Mesothelial cell of epicardium (in vitro differentiated cells): ENCODE measurements at regions not wholly inside any gene's neighbourhood (a gene's known extent, or its start where the extent isn't known, plus 50 kb on each side); places are given as distances from the start of the nearest gene placed in this dataset.
A peak's percentile ranks its signal among the peaks of the same experiment; 100 is the strongest.
"Not testable (repeated sequence)": the region's sequence is repeated elsewhere in the genome, so short reads cannot be mapped to it uniquely, and the experiment has no call there.

ENCODE experiments used
- DNase-seq, 2 experiments: peaks; one replicate each; pipeline ENCODE4 v3.0.0; 2021; ENCODE audit warnings: low spot score in 2 of 2; ENCODE audit not compliant: unreplicated experiment in 2 of 2
- H3K27ac Mint-ChIP-seq: 2 replicates; pipeline ENCODE4 v1.8.0; 2021; ENCODE audit warnings: mixed read lengths
- H3K27me3 Mint-ChIP-seq: 2 replicates; pipeline ENCODE4 v1.8.0; 2021; ENCODE audit warnings: low read depth, mixed read lengths
- H3K36me3 Mint-ChIP-seq: 2 replicates; pipeline ENCODE4 v1.8.0; 2021; ENCODE audit warnings: mixed read lengths
- H3K4me1 Mint-ChIP-seq: 2 replicates; pipeline ENCODE4 v1.8.0; 2021; ENCODE audit warnings: mixed read lengths
- H3K4me3 Mint-ChIP-seq: 2 replicates; pipeline ENCODE4 v1.8.0; 2021; ENCODE audit warnings: mild to moderate bottlenecking, moderate library complexity, mixed read lengths
- H3K9me3 Mint-ChIP-seq: 2 replicates; pipeline ENCODE4 v1.8.0; 2021; ENCODE audit warnings: mixed read lengths
- TF ChIP-seq, protein P1 (sequence below): fragments of 200-600 bp; sonication (generic); IDR thresholded peaks from one replicate; pipeline ENCODE4 v1.5.0; 2021; ENCODE audit warnings: antibody characterized with exemption; ENCODE audit not compliant: unreplicated experiment

DNA sequence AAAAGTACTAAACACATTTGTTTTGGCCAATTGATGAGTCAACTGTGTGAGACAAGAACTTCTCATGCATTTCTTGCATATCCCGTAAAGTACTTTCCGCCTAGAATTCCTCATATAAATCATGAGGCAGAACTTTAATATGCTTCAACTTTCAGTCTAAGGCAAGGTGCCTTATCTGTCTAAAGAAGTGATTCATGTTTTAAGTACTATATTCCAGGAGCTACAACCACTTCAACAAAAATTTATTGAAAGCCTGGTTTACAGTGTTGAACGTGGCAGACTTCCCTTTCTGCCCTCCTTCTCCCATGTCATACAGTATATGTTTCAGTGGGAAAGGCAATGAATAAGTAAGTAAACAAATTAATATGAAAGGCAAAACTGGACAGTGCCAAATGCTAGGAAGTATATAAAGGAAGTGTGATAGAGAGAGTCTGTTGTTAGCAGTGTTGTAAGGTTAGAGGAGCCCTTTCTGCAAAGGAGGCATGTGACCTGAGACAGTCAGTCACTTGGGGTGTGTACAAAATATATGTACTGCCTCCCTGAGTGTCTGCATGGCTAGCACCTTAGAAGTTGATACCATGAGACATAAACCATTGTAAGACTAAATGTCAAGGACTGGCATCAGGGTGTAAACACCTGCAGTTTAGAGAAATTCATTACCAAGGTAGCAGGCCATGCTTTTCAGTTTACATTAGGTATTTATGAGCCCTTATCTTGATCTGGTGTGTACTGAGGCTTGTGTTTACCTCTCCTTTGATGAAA lies 362.2 kb downstream of the SRGAP2C start:
- H3K36me3 Mint-ChIP-seq = no peaks in the 10 kb centered on the region
- no peaks in the 10 kb centered on the region for H3K9me3 Mint-ChIP-seq
- no peak for DNase-seq
- TF ChIP-seq, protein P1, sequence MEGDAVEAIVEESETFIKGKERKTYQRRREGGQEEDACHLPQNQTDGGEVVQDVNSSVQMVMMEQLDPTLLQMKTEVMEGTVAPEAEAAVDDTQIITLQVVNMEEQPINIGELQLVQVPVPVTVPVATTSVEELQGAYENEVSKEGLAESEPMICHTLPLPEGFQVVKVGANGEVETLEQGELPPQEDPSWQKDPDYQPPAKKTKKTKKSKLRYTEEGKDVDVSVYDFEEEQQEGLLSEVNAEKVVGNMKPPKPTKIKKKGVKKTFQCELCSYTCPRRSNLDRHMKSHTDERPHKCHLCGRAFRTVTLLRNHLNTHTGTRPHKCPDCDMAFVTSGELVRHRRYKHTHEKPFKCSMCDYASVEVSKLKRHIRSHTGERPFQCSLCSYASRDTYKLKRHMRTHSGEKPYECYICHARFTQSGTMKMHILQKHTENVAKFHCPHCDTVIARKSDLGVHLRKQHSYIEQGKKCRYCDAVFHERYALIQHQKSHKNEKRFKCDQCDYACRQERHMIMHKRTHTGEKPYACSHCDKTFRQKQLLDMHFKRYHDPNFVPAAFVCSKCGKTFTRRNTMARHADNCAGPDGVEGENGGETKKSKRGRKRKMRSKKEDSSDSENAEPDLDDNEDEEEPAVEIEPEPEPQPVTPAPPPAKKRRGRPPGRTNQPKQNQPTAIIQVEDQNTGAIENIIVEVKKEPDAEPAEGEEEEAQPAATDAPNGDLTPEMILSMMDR = no peak
- no peak overlapping the region for H3K27ac Mint-ChIP-seq
- H3K27me3 Mint-ChIP-seq = no peaks in the 10 kb centered on the region
- no peak overlapping the region for H3K4me3 Mint-ChIP-seq
- H3K4me1 Mint-ChIP-seq = no peaks in the 10 kb centered on the region

- not testable (repeated sequence) for H3K27me3 Mint-ChIP-seq, H3K36me3 Mint-ChIP-seq, H3K9me3 Mint-ChIP-seq, H3K27ac Mint-ChIP-seq, H3K4me1 Mint-ChIP-seq, DNase-seq, H3K4me3 Mint-ChIP-seq
Observed at GRCh38 chr1:121547726-121548125, 363.0 kb downstream of the SRGAP2C start.

GRCh38 chr1:121550817-121551216 lies 366.0 kb downstream of the SRGAP2C start:
- not testable (repeated sequence) for DNase-seq, H3K9me3 Mint-ChIP-seq, H3K4me3 Mint-ChIP-seq, H3K27me3 Mint-ChIP-seq, H3K27ac Mint-ChIP-seq, H3K36me3 Mint-ChIP-seq, H3K4me1 Mint-ChIP-seq

DNA sequence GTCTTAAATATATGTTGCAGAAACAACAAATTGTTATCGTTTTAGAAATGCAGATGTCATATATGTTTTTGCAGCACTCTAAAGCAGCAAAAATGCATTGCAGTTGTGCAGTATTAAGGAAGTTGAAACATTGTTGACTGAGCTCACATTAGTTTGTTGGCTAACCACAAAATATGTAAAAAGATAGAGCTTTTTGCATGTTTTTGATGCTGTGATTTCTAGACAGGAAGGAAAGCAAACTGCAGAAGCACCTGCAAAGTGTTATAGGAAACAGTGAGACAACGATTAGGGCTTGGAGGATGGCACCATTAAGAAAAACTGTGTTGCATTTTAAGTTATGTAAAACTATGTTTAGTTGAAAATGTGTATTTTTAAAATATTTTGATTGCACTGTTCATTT lies 366.7 kb downstream of the SRGAP2C start:
- not testable (repeated sequence) for DNase-seq, H3K27me3 Mint-ChIP-seq, H3K9me3 Mint-ChIP-seq, H3K36me3 Mint-ChIP-seq, H3K27ac Mint-ChIP-seq, H3K4me1 Mint-ChIP-seq, H3K4me3 Mint-ChIP-seq

DNA sequence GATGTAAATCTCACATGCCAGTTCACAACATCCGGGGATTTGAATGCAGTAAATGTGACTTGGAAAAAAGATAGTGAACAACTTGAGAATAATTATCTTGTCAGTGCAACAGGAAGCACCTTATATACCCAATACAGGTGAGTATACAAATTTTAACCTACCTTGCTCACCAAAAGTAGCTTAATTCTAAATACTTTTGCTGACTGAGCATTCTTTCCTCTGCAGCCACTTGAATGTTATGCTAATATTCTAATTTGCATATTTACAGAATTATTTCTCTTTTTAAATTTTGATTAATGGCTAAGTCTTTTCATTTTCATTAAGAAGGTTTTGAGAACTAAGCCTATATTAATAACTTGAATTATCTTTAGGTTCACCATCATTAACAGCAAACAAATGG lies 371.8 kb downstream of the SRGAP2C start:
- H3K27ac Mint-ChIP-seq = not testable (repeated sequence)

DNA sequence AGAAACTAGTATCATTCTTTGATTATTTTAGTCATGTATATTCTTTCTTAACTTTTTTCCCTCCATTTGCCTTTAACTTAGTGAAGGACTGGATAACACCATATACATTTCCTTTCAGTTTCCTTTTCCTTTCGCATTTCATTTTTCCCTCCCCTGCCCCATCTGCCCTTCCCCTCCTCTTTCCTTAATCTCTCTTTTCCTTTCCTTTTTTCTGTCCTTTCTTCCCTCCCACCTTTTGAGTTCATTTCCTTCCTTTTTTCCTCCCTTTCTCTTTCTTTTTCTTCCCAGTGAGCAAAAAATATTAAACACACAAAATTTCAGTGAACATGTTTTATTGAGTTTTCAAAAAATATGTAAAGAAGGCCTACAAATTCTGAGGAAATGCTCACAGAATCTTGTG lies 373.3 kb downstream of the SRGAP2C start:
- H3K27ac Mint-ChIP-seq = peak overlapping the region; percentile 9
- DNase-seq, H3K4me3 Mint-ChIP-seq, H3K4me1 Mint-ChIP-seq, H3K36me3 Mint-ChIP-seq, H3K27me3 Mint-ChIP-seq, H3K9me3 Mint-ChIP-seq: not testable (repeated sequence)

More for the DNA sequence above, 371.8 kb downstream of the SRGAP2C start:
- not testable (repeated sequence) for H3K4me1 Mint-ChIP-seq, DNase-seq, H3K9me3 Mint-ChIP-seq, H3K36me3 Mint-ChIP-seq, H3K27me3 Mint-ChIP-seq, H3K4me3 Mint-ChIP-seq

- Mint-ChIP-seq H3K4me1 (no peaks in the 10 kb centered on the region), H3K27ac (peak overlapping the region; percentile 9), H3K36me3 (no peaks in the 10 kb centered on the region), H3K27me3 (no peaks in the 10 kb centered on the region), H3K4me3 (no peak overlapping the region), H3K9me3 (no peaks in the 10 kb centered on the region)
- no peak for DNase-seq
- TF ChIP-seq, protein P1 = no peak
Observed at GRCh38 chr1:121558514-121558913, 373.7 kb downstream of the SRGAP2C start.

- DNase-seq = no peak
- Mint-ChIP-seq H3K4me1 (no peaks in the 10 kb centered on the region), H3K4me3 (no peak overlapping the region), H3K9me3 (no peaks in the 10 kb centered on the region), H3K27me3 (no peaks in the 10 kb centered on the region), H3K36me3 (no peaks in the 10 kb centered on the region), H3K27ac (no peak overlapping the region)
- TF ChIP-seq, protein P1 = no peak
Observed at GRCh38 chr1:121566346-121566745, 381.6 kb downstream of the SRGAP2C start.
